ENCODE measurements at regions not wholly inside any gene's neighbourhood (a gene's known extent, or its start where the extent isn't known, plus 50 kb on each side); places are given as distances from the start of the nearest gene placed in this dataset.

GRCh38 chr11:38046571-38047135, 1448.6 kb upstream of the RAG2 start:
- no peak overlapping the region for H3K27ac ChIP-seq (ENCODE audit: extremely low read length, insufficient read depth, low read length)
- DNase-seq (ENCODE audit: low spot score), result no peak
- H3K36me3 ChIP-seq (replicated peaks in 1 of 2; ENCODE audit: control insufficient read depth in 1 of 2, insufficient read depth in 2 of 2, low read length in 2 of 2), result no peaks in the 10 kb centered on the region
- 17% methylated on average over 4 of the region's 4 CpGs for WGBS (ENCODE audit: low lambda C conversion rate)
- H3K79me2 ChIP-seq (ENCODE audit: insufficient read depth, low read length), result no peaks in the 10 kb centered on the region
- ChIA-PET CTCF (ENCODE audit: low intra/inter-chr PET ratio, low total read pairs) (no interaction called here), POLR2A (no interaction called here)
- intact Hi-C loops (cut with micrococcal nuclease; ENCODE audit: unreplicated experiment), result no loop called here
- in situ Hi-C loops (cut with HindIII; ENCODE audit: extremely low pct_ligation_motif_present, low pct_unique_long_range_greater_than_20kb), result no loop called here
- FAIRE-seq, result no peak
- no peaks in the 10 kb centered on the region for H4K20me1 ChIP-seq (ENCODE audit: insufficient read depth, low read length)
- H3K4me3 ChIP-seq (replicated peaks in 1 of 3; ENCODE audit: insufficient read depth in 1 of 3, low read depth in 2 of 3, low read length in 3 of 3), result no peak overlapping the region
- no peak for TF ChIP-seq CBFB (CRISPR knock-in tag; IDR thresholded peaks at IDR 0.05)
- peaks cover 4% of the 10 kb centered on the region; the same call in 1 of the 2 replicates for H3K9me3 ChIP-seq (ENCODE audit: low read length)
- no peaks in the 10 kb centered on the region for H3K27me3 ChIP-seq (ENCODE audit: control insufficient read depth in 1 of 2, insufficient read depth in 2 of 2, low read length in 2 of 2)
- H3K4me1 ChIP-seq (ENCODE audit: insufficient read depth, low read length), result no peaks in the 10 kb centered on the region
- H3K4me2 ChIP-seq (ENCODE audit: low read depth, low read length), result no peak overlapping the region
- no peak for ATAC-seq
- no peak overlapping the region for H2AFZ ChIP-seq (ENCODE audit: low read length)
- H3K9ac ChIP-seq (ENCODE audit: insufficient read depth, low read depth, low read length), result no peak overlapping the region
- BruUV-seq (replicated peaks), result no TSS peak

- intact Hi-C loops (cut with micrococcal nuclease; ENCODE audit: unreplicated experiment) (no loop called here), in situ Hi-C loops (cut with HindIII; ENCODE audit: extremely low pct_ligation_motif_present, low pct_unique_long_range_greater_than_20kb) (no loop called here)
- ChIA-PET CTCF (ENCODE audit: low intra/inter-chr PET ratio, low total read pairs) (no interaction called here), POLR2A (no interaction called here)
- Histone ChIP-seq H3K79me2 (ENCODE audit: insufficient read depth, low read length) (no peaks in the 10 kb centered on the region), H3K4me2 (ENCODE audit: low read depth, low read length) (no peak overlapping the region), H3K4me3 (replicated peaks in 1 of 3; ENCODE audit: insufficient read depth in 1 of 3, low read depth in 2 of 3, low read length in 3 of 3) (no peak overlapping the region), H3K27ac (ENCODE audit: extremely low read length, insufficient read depth, low read length) (no peak overlapping the region), H2AFZ (ENCODE audit: low read length) (no peak overlapping the region), H3K36me3 (replicated peaks in 1 of 2; ENCODE audit: control insufficient read depth in 1 of 2, insufficient read depth in 2 of 2, low read length in 2 of 2) (no peaks in the 10 kb centered on the region), H3K4me1 (ENCODE audit: insufficient read depth, low read length) (no peaks in the 10 kb centered on the region), H3K27me3 (ENCODE audit: control insufficient read depth in 1 of 2, insufficient read depth in 2 of 2, low read length in 2 of 2) (no peaks in the 10 kb centered on the region), H4K20me1 (ENCODE audit: insufficient read depth, low read length) (no peaks in the 10 kb centered on the region), H3K9ac (ENCODE audit: insufficient read depth, low read depth, low read length) (no peak overlapping the region), H3K9me3 (ENCODE audit: low read length) (peaks cover 12% of the 10 kb centered on the region)
- FAIRE-seq, result no peak
- WGBS (ENCODE audit: low lambda C conversion rate), result under 1% methylated on average over 3 of the region's 3 CpGs
- no peak for DNase-seq (ENCODE audit: low spot score)
- peak; percentile 97 for TF ChIP-seq ATF7 (IDR thresholded peaks at IDR 0.05)
- TF ChIP-seq ATF7 (CRISPR knock-in tag; IDR thresholded peaks at IDR 0.05), result no peak
- TF ChIP-seq CREB1 (IDR thresholded peaks at IDR 0.05), result peak; percentile 89
- no peak for TF ChIP-seq CREB1 (CRISPR knock-in tag; IDR thresholded peaks at IDR 0.05)
- no peak for TF ChIP-seq ELF1 (CRISPR knock-in tag; IDR thresholded peaks at IDR 0.05)
- ATAC-seq, result no peak
- BruUV-seq (replicated peaks), result no TSS peak
Observed at GRCh38 chr11:38043060-38043459, 1445.0 kb upstream of the RAG2 start.

Measured in HepG2 (cell line).